GM21576 (cell line): ENCODE measurements at regions not wholly inside any gene's neighbourhood (a gene's known extent, or its start where the extent isn't known, plus 50 kb on each side); places are given as distances from the start of the nearest gene placed in this dataset.

Source experiments
- ATAC-seq: cut with Tn5 transposase; IDR thresholded peaks from one replicate; pipeline ENCODE4 v1.9.1; 2021; ENCODE audit warnings: mild to moderate bottlenecking, moderate library complexity; ENCODE audit not compliant: unreplicated experiment

DNA sequence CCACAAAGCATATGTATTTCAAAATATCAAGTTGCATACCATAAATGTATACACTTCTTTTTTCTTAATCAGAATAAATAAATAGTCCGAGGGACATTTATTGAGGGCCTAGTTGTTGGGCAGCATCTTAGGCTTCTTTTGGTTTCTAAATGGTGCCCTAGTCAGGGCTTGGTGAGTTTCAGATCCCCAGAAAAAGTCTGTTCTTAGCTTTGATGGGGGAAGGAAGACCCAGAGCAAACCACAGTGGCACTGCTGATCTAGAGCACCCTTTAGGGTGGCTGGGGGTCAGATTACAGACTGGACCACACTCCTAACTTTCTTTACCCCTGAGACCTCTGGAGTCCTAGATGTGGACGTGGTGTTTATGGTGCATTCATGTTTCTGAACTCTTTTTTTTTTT, 97.8 kb downstream of the C9orf152 start:
- peak; percentile 95 for ATAC-seq

- ATAC-seq, result no peak
Observed at GRCh38 chr9:110111868-110112267, 96.1 kb downstream of the C9orf152 start.

GRCh38 chr9:110112792-110113191, 95.2 kb downstream of the C9orf152 start:
- ATAC-seq, result no peak

DNA sequence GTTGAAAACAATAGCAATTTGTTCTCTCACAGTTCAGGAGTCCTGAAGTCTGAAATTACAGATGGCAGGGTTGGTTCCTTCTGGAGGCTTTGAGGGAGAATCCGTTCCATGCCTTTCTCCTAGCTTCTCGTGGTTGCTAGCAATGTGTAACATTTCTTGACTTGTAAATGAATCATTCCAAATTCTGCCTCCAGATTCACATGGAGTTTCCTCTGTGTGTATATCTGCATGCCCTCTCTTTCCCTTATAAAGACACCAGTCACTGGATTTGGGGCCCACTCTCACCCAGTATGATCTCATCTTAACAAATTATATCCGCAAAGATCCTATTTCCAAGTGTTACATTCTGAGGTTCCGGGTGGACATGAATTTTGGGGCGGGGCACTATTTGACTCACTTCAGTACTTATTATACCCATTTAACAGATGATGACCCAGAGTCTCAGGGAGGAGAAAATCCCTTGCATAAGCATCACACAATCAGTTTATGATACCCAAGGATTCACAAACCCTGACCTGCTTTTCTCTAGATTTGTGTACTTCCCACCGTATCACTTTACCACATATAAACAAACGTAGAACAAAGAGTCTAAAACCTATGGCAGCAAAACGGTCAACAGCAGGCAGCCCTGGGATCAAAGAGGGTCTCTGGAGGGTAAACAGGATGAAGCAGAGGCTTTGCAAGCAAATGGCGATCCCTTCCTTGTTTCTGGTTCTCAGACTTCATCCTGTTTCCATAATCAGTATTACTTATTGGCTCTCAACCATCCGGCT, 93.7 kb downstream of the C9orf152 start:
- ATAC-seq, result no peak

DNA sequence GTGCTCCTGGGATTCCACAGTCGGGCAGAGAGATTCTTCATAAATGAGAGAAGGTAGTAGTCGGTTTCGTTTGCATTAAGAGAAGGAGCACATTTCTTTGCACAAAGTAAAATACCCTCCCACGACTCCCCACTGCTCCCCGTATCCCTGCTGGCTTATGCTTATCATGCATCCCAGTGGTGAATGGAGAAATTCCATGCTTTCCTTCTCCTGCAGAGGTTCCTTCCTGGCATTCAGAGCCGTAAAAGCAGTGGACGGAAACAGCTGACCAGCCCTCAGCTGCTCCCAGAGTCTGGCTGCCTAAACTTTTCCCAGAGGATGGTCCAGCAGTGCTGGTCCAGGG, 93.1 kb downstream of the C9orf152 start:
- ATAC-seq, result no peak

- no peak for ATAC-seq
Observed at GRCh38 chr9:110115341-110115820, 92.6 kb downstream of the C9orf152 start.

DNA sequence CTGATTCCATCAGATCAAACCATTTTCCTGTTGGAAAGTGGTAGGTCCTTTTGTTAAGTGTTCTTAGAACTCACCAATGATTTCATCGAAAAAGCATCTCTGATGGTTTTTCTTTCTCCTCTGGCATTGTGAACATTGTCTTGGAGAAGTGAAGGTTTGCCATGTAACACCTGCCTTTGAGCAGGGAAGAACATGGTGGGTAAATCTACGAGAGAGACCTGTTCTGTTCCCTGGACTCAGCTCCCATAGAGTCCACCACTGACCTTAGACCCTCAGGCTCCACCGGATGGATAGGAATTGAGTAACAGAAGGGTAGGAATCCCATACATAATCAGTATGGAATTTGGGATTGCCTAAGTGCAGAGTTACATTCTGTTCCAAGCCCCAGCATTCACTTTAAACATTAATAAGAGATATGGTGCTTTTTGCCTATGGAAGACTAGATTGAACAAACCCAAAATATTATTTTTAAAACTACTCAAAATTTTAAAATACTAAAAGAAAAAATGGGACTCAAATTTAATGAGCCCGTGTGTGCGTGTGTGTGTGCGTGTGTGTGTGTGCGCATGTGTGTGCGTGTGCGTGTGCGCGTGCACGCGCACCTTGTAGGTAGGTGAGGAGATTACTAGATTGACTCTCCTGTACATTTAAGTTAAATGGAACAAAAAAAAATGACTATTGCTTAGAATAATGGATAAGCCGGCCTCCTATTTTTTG, 92.0 kb downstream of the C9orf152 start:
- ATAC-seq, result no peak

GRCh38 chr9:110116543-110116885, 91.4 kb downstream of the C9orf152 start:
- ATAC-seq, result no peak

GRCh38 chr9:110121170-110121569, 86.8 kb downstream of the C9orf152 start:
- ATAC-seq, result no peak

GRCh38 chr9:110123341-110124095, 84.4 kb downstream of the C9orf152 start:
- ATAC-seq, result no peak

DNA sequence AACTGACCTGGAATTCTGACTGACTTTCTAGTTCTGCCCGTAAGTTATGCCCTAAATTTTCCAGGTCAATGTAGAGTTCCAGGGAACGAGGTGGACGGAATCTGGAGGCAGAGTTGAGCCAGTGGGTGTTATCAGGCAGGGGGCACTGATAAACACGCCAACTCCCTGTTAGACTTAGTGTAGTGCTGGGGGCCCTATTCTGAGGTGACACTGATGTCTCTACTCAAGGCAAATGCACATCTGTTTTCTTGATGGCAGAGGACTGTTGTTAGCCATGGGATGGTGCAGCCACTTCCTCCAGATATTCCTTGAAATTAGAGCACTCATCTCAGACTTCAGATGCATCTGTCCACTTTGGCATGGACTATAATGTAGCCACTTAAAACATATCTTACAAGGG, 83.5 kb downstream of the C9orf152 start:
- no peak for ATAC-seq

GRCh38 chr9:110125207-110125751, 82.7 kb downstream of the C9orf152 start:
- ATAC-seq, result no peak

DNA sequence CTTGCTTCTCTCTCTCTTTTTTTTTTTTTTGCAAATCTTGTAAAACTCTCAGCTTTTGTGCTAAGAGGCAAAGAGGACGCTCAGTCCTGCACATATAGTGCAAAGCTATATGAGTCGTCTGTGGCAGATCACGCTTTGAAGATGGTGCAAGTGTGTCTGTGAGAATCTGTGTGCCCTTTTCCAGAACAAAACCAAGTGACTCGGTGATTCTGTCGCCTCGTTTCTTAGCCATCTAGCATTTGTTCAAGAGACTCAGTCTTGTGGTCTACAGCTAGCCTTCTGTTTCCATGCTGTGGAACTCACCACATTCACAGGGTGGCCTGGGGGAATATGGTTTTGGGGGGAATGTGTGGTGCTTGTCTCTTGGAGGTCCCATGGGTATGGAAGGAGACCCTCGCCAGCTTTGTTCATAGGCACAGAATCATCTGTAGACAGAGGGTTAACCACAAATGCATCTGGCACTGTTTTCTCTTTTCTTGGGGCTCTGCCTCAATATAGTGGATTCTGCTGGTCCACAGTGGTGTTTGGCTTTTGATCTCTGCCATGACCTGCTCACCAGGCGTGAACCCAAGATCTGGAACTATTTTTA, 82.1 kb downstream of the C9orf152 start:
- no peak for ATAC-seq

DNA sequence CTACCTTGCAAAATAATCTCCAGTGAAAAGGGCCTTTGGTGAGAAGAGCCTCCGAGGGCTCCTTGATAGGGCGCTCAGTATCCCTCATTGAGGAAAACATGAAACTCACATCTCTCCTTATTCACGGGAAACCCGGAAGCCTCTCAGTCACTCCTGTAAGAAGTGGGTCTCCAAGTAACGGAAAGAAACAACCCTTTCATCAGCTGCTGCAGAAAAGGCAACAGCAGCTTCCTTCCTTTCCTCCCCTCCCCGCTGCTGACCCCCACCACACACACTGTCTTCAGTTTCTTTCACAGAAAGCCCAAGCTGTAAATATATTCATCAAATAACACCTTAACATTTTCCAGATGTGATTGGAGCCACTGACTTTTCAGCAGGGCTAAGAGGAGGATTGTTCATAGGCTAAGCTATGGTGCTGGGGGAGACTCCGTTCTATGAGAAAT, 81.4 kb downstream of the C9orf152 start:
- no peak for ATAC-seq

GRCh38 chr9:110126986-110127864, 80.7 kb downstream of the C9orf152 start:
- ATAC-seq, result no peak

- peak; percentile 71 for ATAC-seq
Observed at GRCh38 chr9:110128664-110129329, 79.2 kb downstream of the C9orf152 start.

GRCh38 chr9:110129425-110129824, 78.5 kb downstream of the C9orf152 start:
- ATAC-seq, result no peak

DNA sequence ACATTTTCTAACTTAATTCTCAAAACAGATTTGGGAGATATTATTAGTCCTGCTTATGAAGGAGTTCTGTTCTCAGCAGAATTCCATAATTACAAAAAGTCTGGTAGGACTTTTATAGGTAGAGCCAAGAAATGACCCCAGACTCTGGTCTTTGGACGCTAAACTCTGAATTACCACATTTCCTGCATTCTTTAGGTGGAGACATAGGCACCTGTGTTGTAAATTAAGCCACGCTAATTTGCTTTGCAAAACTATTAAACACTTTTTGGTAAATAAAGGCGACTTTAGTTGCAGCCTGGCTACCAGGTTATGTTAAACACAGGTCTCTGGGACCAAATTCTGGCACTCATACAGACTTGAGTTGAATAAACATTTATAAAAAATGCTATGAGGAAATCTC, 77.7 kb downstream of the C9orf152 start:
- no peak for ATAC-seq

DNA sequence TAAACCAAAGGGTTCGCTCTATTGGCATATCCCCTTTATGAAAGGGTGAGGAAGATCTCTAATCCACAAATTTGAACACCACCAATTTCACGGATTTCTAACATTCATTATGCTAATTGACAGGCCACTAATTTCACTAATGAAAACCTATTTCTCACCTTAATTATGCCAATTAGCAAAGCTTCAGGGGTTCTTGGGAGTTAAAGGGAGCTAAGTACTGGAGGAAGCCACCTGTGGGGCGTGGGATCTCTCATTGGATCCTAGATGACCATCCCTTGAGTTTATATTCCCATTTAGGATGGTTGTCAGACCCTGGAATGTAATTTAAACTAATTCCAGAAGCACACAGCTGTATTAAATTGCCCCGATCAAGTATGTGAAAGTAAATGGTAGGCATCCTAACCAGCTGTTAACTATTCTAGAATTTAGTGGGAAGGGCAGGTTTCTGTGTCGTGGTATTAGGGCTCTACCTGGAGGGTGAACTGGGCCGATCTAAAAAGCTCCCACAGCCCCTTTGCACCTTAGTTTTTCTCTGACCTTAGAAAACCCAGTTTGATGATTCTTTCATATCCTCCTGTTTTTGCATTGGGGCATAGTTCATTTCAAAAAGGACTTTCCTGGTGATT, 77.1 kb downstream of the C9orf152 start:
- ATAC-seq, result no peak
